Neuronal stem cell (in vitro differentiated cells): ENCODE measurements at regions not wholly inside any gene's neighbourhood (a gene's known extent, or its start where the extent isn't known, plus 50 kb on each side); places are given as distances from the start of the nearest gene placed in this dataset.

Experiments used
- DNase-seq: peaks from one replicate; pipeline ENCODE4 v3.0.0-alpha.2; 2013; ENCODE audit warnings: low spot score
- H2AFZ ChIP-seq: one replicate; pipeline ENCODE4 v1.6.1; 2013; ENCODE audit warnings: mild to moderate bottlenecking, low read length, inconsistent platforms
- H2AK5ac ChIP-seq: 2 replicates; pipeline ENCODE4 v1.6.1; 2013; ENCODE audit warnings: low read depth, mild to moderate bottlenecking, inconsistent platforms, low read length, moderate library complexity, mixed read lengths
- H2BK120ac ChIP-seq: 2 replicates; pipeline ENCODE4 v1.6.1; 2013; ENCODE audit warnings: low read depth, mild to moderate bottlenecking, inconsistent platforms, low read length, moderate library complexity, mixed read lengths
- H2BK12ac ChIP-seq: one replicate; pipeline ENCODE4 v1.6.1; 2013; ENCODE audit warnings: low read length, inconsistent platforms
- H2BK15ac ChIP-seq: 2 replicates; pipeline ENCODE4 v1.6.1; 2013; ENCODE audit warnings: mild to moderate bottlenecking, low read length, inconsistent platforms, mixed read lengths
- H2BK5ac ChIP-seq: one replicate; pipeline ENCODE4 v1.6.1; 2013; ENCODE audit warnings: inconsistent platforms, mild to moderate bottlenecking, low read length, moderate library complexity
- H3K14ac ChIP-seq: one replicate; pipeline ENCODE4 v1.6.1; 2013; ENCODE audit warnings: low read length, inconsistent platforms
- H3K18ac ChIP-seq: 2 replicates; pipeline ENCODE4 v1.6.1; 2013; ENCODE audit warnings: low read length, inconsistent platforms
- H3K23ac ChIP-seq: 2 replicates; pipeline ENCODE4 v1.6.1; 2013; ENCODE audit warnings: low read depth, mild to moderate bottlenecking, mixed read lengths, low read length, inconsistent platforms; ENCODE audit not compliant: poor library complexity
- H3K27ac ChIP-seq: replicated peaks from 3 replicates; pipeline ENCODE4 v1.5.1; 2013; ENCODE audit warnings: low read length, inconsistent platforms
- H3K27me3 ChIP-seq, 3 experiments: 2 replicates each; pipeline ENCODE4 v1.6.1; 2013; ENCODE audit warnings: low read length in 3 of 3, mild to moderate bottlenecking in 2 of 3, inconsistent platforms in 1 of 3, low read depth in 1 of 3, mixed read lengths in 1 of 3, moderate library complexity in 1 of 3; ENCODE audit not compliant: control insufficient read depth in 3 of 3, insufficient read depth in 3 of 3
- H3K36me3 ChIP-seq, 2 donors: replicated peaks in 1 of 2; 2 replicates each; pipeline ENCODE4 v1.6.1; 2013; ENCODE audit warnings: low read length in 2 of 2; ENCODE audit not compliant: control insufficient read depth in 2 of 2, insufficient read depth in 2 of 2
- H3K4ac ChIP-seq: 2 replicates; pipeline ENCODE4 v1.6.1; 2013; ENCODE audit warnings: inconsistent platforms, mild to moderate bottlenecking, low read length, moderate library complexity
- H3K4me1 ChIP-seq, 2 donors: 1 replicate in 1 of 2; 2 replicates in 1 of 2; pipeline ENCODE4 v1.6.1; 2013; ENCODE audit warnings: low read length in 2 of 2, low read depth in 1 of 2; ENCODE audit not compliant: control insufficient read depth in 2 of 2, insufficient read depth in 1 of 2
- H3K4me2 ChIP-seq: one replicate; pipeline ENCODE4 v1.6.1; 2013; ENCODE audit warnings: mild to moderate bottlenecking, low read length, inconsistent platforms; ENCODE audit not compliant: insufficient read depth, poor library complexity, severe bottlenecking
- H3K4me3 ChIP-seq, 2 donors: 2 replicates each; pipeline ENCODE4 v1.5.1; 2013; ENCODE audit warnings: low read length in 2 of 2, mild to moderate bottlenecking in 2 of 2, inconsistent platforms in 1 of 2, moderate library complexity in 1 of 2
- H3K79me1 ChIP-seq: one replicate; pipeline ENCODE4 v1.6.1; 2013; ENCODE audit warnings: low read depth, mild to moderate bottlenecking, inconsistent platforms, low read length, moderate library complexity
- H3K9ac ChIP-seq: one replicate; pipeline ENCODE4 v1.6.1; 2013; ENCODE audit warnings: mild to moderate bottlenecking, low read depth, low read length, inconsistent platforms; ENCODE audit not compliant: poor library complexity
- H3K9me3 ChIP-seq, 2 donors: replicated peaks in 1 of 2; 2 replicates each; pipeline versions ENCODE3 to v1.6.1; 2013; ENCODE audit warnings: low read length in 2 of 2, mild to moderate bottlenecking in 2 of 2, inconsistent platforms in 1 of 2, low read depth in 1 of 2, mixed read lengths in 1 of 2, moderate library complexity in 1 of 2; ENCODE audit not compliant: control insufficient read depth in 2 of 2, insufficient read depth in 1 of 2
- H4K8ac ChIP-seq: one replicate; pipeline ENCODE4 v1.6.1; 2013; ENCODE audit warnings: low read depth, mild to moderate bottlenecking, inconsistent platforms, low read length, moderate library complexity
- H4K91ac ChIP-seq: one replicate; pipeline ENCODE4 v1.6.1; 2013; ENCODE audit warnings: low read length, low read depth, mild to moderate bottlenecking, inconsistent platforms; ENCODE audit not compliant: poor library complexity
- WGBS, 2 donors: extraction: QIAGEN DNeasy Blood & Tissue Kit; methylation state at CpG; one replicate each; pipeline ENCODE4 v1.1.7; 2013; ENCODE audit warnings: missing lambda C conversion rate in 2 of 2, mixed read lengths in 1 of 2; ENCODE audit not compliant: insufficient read length in 2 of 2, insufficient replicate concordance in 1 of 2; ENCODE audit errors: extremely low coverage in 2 of 2; 5-methylcytosine and 5-hydroxymethylcytosine counted together

GRCh38 chr12:77387214-77387613, 321.8 kb upstream of the E2F7 start:
- H3K9me3 ChIP-seq, result no peaks in the 10 kb centered on the region
- H3K4ac ChIP-seq, result no peak overlapping the region
- H3K4me1 ChIP-seq, result peaks cover 0 to 8% of the 10 kb centered on the region in 2 donors
- H2AFZ ChIP-seq, result no peak overlapping the region
- H3K14ac ChIP-seq, result no peak overlapping the region
- H3K79me1 ChIP-seq, result no peaks in the 10 kb centered on the region
- no peak overlapping the region for H3K23ac ChIP-seq
- no peak overlapping the region for H3K4me2 ChIP-seq
- no peak overlapping the region for H2BK15ac ChIP-seq
- H2BK5ac ChIP-seq, result no peak overlapping the region
- no peak overlapping the region for H3K18ac ChIP-seq
- no peaks in the 10 kb centered on the region for H3K27me3 ChIP-seq
- H4K91ac ChIP-seq, result no peak overlapping the region
- H3K9ac ChIP-seq, result no peak overlapping the region
- no peak overlapping the region for H3K4me3 ChIP-seq
- H4K8ac ChIP-seq, result no peak overlapping the region
- H2BK12ac ChIP-seq, result no peak overlapping the region
- no peak overlapping the region for H2AK5ac ChIP-seq
- no peaks in the 10 kb centered on the region for H3K36me3 ChIP-seq
- no peak overlapping the region for H2BK120ac ChIP-seq
- no peak for DNase-seq
- no peak overlapping the region for H3K27ac ChIP-seq
- WGBS, 2 donors, result no CpG with 5 or more reads among the region's 3 CpGs

- H3K9me3 ChIP-seq, result no peaks in the 10 kb centered on the region
- no peak overlapping the region for H3K27ac ChIP-seq
- H3K4me1 ChIP-seq, result peaks cover 0 to 8% of the 10 kb centered on the region in 2 donors
- H3K9ac ChIP-seq, result no peak overlapping the region
- H3K36me3 ChIP-seq, result no peaks in the 10 kb centered on the region
- H3K23ac ChIP-seq, result no peak overlapping the region
- H3K79me1 ChIP-seq, result no peaks in the 10 kb centered on the region
- no peak overlapping the region for H3K14ac ChIP-seq
- H3K27me3 ChIP-seq, result no peaks in the 10 kb centered on the region
- WGBS, 2 donors, result no CpG with 5 or more reads among the region's 3 CpGs
- no peak overlapping the region for H3K4ac ChIP-seq
- no peak overlapping the region for H3K4me2 ChIP-seq
- H2AK5ac ChIP-seq, result no peak overlapping the region
- H2BK5ac ChIP-seq, result no peak overlapping the region
- no peak overlapping the region for H2BK120ac ChIP-seq
- peak overlapping the region; percentile 67 for H2AFZ ChIP-seq
- no peak for DNase-seq
- H2BK15ac ChIP-seq, result no peak overlapping the region
- H4K8ac ChIP-seq, result no peak overlapping the region
- H3K4me3 ChIP-seq, result no peak overlapping the region
- no peak overlapping the region for H2BK12ac ChIP-seq
- no peak overlapping the region for H3K18ac ChIP-seq
- no peak overlapping the region for H4K91ac ChIP-seq
Observed at GRCh38 chr12:77384941-77385340, 319.6 kb upstream of the E2F7 start.

DNA sequence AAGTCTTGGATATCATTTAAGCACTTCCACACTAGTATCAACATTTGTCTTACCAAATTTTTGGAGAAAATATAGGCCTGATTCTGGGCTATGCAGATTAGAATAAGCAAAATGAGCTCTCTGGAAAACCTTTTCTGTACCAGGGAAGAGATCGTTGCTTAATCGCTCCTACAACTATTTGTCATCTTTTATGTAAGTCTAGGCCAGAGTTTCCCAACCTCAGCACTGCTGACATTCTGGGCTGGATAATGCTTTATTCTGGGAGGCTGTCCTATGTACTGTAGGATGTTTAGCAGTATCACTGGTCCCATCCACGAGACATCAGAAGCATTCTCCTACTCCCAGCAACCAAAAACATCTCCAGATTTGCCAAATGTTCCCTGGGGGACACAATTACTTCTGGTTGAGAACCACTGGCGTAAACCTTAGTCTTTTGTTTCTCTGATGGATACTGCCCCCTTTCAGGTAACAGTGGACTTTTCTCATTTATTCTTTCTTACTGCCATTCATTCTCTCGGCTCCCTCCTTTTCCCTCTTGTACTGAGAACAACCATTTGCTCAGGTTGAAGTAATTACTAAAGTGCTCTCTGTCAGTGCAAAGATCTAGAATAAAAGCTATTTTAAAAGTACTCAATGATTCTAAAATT, 316.9 kb upstream of the E2F7 start:
- no peak overlapping the region for H3K18ac ChIP-seq
- H3K79me1 ChIP-seq, result no peaks in the 10 kb centered on the region
- H3K27ac ChIP-seq, result no peak overlapping the region
- H3K36me3 ChIP-seq, result no peaks in the 10 kb centered on the region
- H3K4me3 ChIP-seq, result no peak overlapping the region
- no peak overlapping the region for H3K14ac ChIP-seq
- no peak overlapping the region for H2BK120ac ChIP-seq
- no peak overlapping the region for H3K9ac ChIP-seq
- WGBS, 2 donors, result no CpG with 5 or more reads among the region's 5 CpGs
- H2AFZ ChIP-seq, result no peak overlapping the region
- H4K91ac ChIP-seq, result no peak overlapping the region
- no peak overlapping the region for H3K23ac ChIP-seq
- H4K8ac ChIP-seq, result no peak overlapping the region
- no peak overlapping the region for H3K4ac ChIP-seq
- H3K9me3 ChIP-seq, result no peaks in the 10 kb centered on the region
- no peak overlapping the region for H2AK5ac ChIP-seq
- DNase-seq, result no peak
- no peaks in the 10 kb centered on the region for H3K27me3 ChIP-seq
- no peak overlapping the region for H2BK15ac ChIP-seq
- no peak overlapping the region for H2BK5ac ChIP-seq
- no peak overlapping the region for H3K4me2 ChIP-seq
- H3K4me1 ChIP-seq, result peaks cover 0 to 6% of the 10 kb centered on the region in 2 donors
- H2BK12ac ChIP-seq, result no peak overlapping the region

DNA sequence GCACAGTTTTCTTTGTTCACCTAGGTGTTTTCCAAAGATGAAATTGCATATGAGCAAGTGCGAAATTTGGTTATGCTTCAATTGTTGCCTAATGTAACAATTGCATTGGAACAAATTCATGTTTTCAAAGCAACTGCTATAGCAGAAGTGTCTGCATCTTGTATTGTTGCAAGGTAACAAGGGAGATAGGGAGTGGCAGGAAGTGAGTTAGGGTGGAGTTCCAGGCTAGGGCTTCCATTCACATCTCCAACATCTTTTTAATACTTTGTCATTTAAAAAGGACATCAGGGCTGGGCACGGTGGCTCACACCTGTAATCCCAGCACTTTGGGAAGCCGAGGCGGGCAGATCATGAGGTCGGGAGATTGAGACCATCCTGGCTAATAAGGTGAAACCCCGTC, 312.3 kb upstream of the E2F7 start:
- H3K27me3 ChIP-seq, result no peaks in the 10 kb centered on the region

More for the DNA sequence above, 312.3 kb upstream of the E2F7 start:
- H2AK5ac ChIP-seq, result no peak overlapping the region
- no peak overlapping the region for H3K4ac ChIP-seq
- H2BK12ac ChIP-seq, result no peak overlapping the region
- H3K4me2 ChIP-seq, result no peak overlapping the region
- H3K27ac ChIP-seq, result no peak overlapping the region
- no peak for DNase-seq
- no peak overlapping the region for H3K23ac ChIP-seq
- H3K18ac ChIP-seq, result no peak overlapping the region
- WGBS, 2 donors, result no CpG with 5 or more reads among the region's 6 CpGs
- no peak overlapping the region for H2AFZ ChIP-seq
- no peaks in the 10 kb centered on the region for H3K9me3 ChIP-seq
- H2BK15ac ChIP-seq, result no peak overlapping the region
- H3K36me3 ChIP-seq, result no peaks in the 10 kb centered on the region
- H4K91ac ChIP-seq, result no peak overlapping the region
- H2BK120ac ChIP-seq, result no peak overlapping the region
- H3K4me3 ChIP-seq, result no peak overlapping the region
- no peak overlapping the region for H2BK5ac ChIP-seq
- H4K8ac ChIP-seq, result no peak overlapping the region
- H3K14ac ChIP-seq, result no peak overlapping the region
- no peaks in the 10 kb centered on the region for H3K4me1 ChIP-seq
- H3K9ac ChIP-seq, result no peak overlapping the region
- H3K79me1 ChIP-seq, result no peaks in the 10 kb centered on the region
